Gastrocnemius medialis (tissue), 4 donors: ENCODE measurements at regions not wholly inside any gene's neighbourhood (a gene's known extent, or its start where the extent isn't known, plus 50 kb on each side); places are given as distances from the start of the nearest gene placed in this dataset.
A peak's percentile ranks its signal among the peaks of the same experiment; 100 is the strongest.

Experiments used
- ATAC-seq, 2 donors: fragments of 150-250 bp; one replicate each; pipeline ENCODE4 v1.9.1; 2016
- DNase-seq, 2 donors: peaks; one replicate each; pipeline ENCODE4 v3.0.0-alpha.2; 2019
- H3K27ac ChIP-seq, 4 donors: fragments of 200-600 bp; sonication (generic); 1 replicate in 1 of 4; 2 replicates in 3 of 4; pipeline ENCODE4 v1.5.1; 2016 to 2018; ENCODE audit warnings: mild to moderate bottlenecking in 2 of 4, moderate library complexity in 1 of 4
- H3K27me3 ChIP-seq, 3 donors: fragments of 200-600 bp; sonication (generic) in 2 of 3; 1 replicate in 1 of 3; 2 replicates in 2 of 3; pipeline versions ENCODE4 v1.5.1 to v1.6.0; 2016 to 2019; ENCODE audit warnings: mild to moderate bottlenecking in 1 of 3, moderate library complexity in 1 of 3
- H3K36me3 ChIP-seq, 2 donors: fragments of 200-600 bp; sonication (generic) in 1 of 2; one replicate each; pipeline ENCODE4 v1.5.1; 2017 to 2018
- H3K4me1 ChIP-seq, 2 donors: fragments of 200-600 bp; sonication (generic) in 1 of 2; one replicate each; pipeline ENCODE4 v1.5.1; 2016 to 2017; ENCODE audit warnings: mild to moderate bottlenecking in 2 of 2
- H3K4me3 ChIP-seq, 4 donors: fragments of 200-600 bp; sonication (generic) in 3 of 4; 1 replicate in 1 of 4; 2 replicates in 3 of 4; pipeline ENCODE4 v1.5.1; 2016 to 2019; ENCODE audit warnings: mild to moderate bottlenecking in 2 of 4
- H3K9me3 ChIP-seq, 3 donors: fragments of 200-600 bp; sonication (generic) in 2 of 3; 1 replicate in 1 of 3; 2 replicates in 2 of 3; pipeline ENCODE4 v1.5.1; 2016 to 2019
- POLR2A ChIP-seq, 2 donors: fragments of 450-650 bp; IDR thresholded peaks; one replicate each; pipeline ENCODE4 v1.6.1; 2017; ENCODE audit warnings: antibody characterized with exemption in 2 of 2, mild to moderate bottlenecking in 2 of 2, moderate library complexity in 2 of 2
- in situ Hi-C, 4 donors: fragments of 200-750 bp; cut with MboI; loops; one replicate each; pipeline versions ENCODE4 v1.15.0 to v1.8.0; 2017; ENCODE audit warnings: low sequenced_read_pairs in 4 of 4
- intact Hi-C: fragments of 100-400 bp; cut with DNase I; formaldehyde crosslinking; loops from one replicate; pipeline ENCODE4 v1.15.1; 2023; ENCODE audit warnings: low total_unique reads
- TF ChIP-seq, protein P1 (sequence below), 5 experiments: fragments of 450-650 bp in 3 of 5; fragments of 200-600 bp in 2 of 5; sonication (generic) in 2 of 5; IDR thresholded peaks in 4 of 5; conservative IDR thresholded peaks in 1 of 5; 1 replicate in 4 of 5; 2 replicates in 1 of 5; pipeline ENCODE4 v1.5.1; 2016 to 2019; ENCODE audit warnings: antibody characterized with exemption in 5 of 5, mild to moderate bottlenecking in 3 of 5, moderate library complexity in 3 of 5

DNA sequence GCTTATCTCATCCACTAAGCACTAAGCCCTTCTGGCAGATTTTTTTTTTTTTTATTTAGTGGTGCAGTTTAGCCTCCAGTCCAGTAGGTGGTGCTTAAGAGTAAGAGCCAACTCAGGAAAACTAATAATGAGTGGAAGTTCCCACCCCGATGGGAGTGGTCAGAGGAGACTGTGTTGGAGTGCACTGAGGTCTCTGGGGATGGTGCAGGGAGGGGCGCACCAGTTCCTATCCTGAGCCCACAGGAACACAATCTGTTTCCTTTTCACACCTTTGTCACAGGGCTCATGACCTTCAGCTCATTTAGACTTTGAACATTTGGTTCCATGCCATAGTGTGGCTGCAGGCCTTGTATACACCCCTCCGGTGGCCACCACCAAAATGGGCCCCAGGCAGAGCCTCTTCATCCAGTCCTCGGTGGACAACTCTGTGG lies 367.4 kb downstream of the SPRY2 start:
- in situ Hi-C loops: no loop called here
- no peaks in the 10 kb centered on the region for H3K36me3 ChIP-seq
- no peaks in the 10 kb centered on the region for H3K27me3 ChIP-seq
- no peak for DNase-seq
- no peaks in the 10 kb centered on the region for H3K9me3 ChIP-seq
- no peak overlapping the region for H3K4me3 ChIP-seq
- TF ChIP-seq POLR2A (IDR thresholded peaks at IDR 0.05): no peak
- TF ChIP-seq, protein P1, sequence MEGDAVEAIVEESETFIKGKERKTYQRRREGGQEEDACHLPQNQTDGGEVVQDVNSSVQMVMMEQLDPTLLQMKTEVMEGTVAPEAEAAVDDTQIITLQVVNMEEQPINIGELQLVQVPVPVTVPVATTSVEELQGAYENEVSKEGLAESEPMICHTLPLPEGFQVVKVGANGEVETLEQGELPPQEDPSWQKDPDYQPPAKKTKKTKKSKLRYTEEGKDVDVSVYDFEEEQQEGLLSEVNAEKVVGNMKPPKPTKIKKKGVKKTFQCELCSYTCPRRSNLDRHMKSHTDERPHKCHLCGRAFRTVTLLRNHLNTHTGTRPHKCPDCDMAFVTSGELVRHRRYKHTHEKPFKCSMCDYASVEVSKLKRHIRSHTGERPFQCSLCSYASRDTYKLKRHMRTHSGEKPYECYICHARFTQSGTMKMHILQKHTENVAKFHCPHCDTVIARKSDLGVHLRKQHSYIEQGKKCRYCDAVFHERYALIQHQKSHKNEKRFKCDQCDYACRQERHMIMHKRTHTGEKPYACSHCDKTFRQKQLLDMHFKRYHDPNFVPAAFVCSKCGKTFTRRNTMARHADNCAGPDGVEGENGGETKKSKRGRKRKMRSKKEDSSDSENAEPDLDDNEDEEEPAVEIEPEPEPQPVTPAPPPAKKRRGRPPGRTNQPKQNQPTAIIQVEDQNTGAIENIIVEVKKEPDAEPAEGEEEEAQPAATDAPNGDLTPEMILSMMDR (IDR thresholded peaks at IDR 0.05 in 4 of 5, conservative IDR thresholded peaks at IDR 0.05 in 1 of 5): peak; percentile 16 to 56 (median 43)
- intact Hi-C loops: no loop called here
- no peak overlapping the region for H3K27ac ChIP-seq
- ATAC-seq: peak; percentile 39 to 42
- H3K4me1 ChIP-seq: no peaks in the 10 kb centered on the region

DNA sequence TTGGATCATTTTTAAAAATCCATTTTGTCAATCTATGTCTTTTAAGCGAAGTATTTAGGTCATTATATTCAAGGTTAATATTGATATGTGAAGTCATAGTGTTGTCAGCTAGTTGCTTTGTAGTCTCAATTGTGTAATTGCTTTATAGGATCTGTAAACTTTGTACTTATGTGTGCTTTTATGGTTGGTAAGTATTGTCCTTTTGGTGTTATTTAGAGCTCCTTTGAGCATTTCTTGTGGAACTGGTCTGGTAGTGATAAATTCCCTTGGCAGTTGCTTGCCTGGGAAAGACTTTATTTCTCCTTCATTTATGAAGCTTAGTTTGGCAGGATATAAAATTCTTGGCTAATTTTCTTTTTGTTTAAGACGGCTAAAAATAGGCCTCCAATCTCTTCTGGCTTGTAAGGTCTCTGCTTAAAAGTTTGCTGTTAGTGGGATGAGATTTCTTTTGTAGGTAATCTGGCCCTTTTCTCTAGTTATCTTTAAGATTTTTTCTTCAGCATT lies 368.8 kb downstream of the SPRY2 start:
- DNase-seq: no peak
- no peaks in the 10 kb centered on the region for H3K27me3 ChIP-seq
- H3K4me3 ChIP-seq: no peak overlapping the region
- TF ChIP-seq POLR2A (IDR thresholded peaks at IDR 0.05): no peak
- TF ChIP-seq, protein P1 (IDR thresholded peaks at IDR 0.05 in 4 of 5, conservative IDR thresholded peaks at IDR 0.05 in 1 of 5): no peak
- no peak overlapping the region for H3K27ac ChIP-seq
- no peaks in the 10 kb centered on the region for H3K4me1 ChIP-seq
- no peaks in the 10 kb centered on the region for H3K36me3 ChIP-seq
- intact Hi-C loops: no loop called here
- in situ Hi-C loops: no loop called here
- no peak for ATAC-seq
- no peaks in the 10 kb centered on the region for H3K9me3 ChIP-seq

DNA sequence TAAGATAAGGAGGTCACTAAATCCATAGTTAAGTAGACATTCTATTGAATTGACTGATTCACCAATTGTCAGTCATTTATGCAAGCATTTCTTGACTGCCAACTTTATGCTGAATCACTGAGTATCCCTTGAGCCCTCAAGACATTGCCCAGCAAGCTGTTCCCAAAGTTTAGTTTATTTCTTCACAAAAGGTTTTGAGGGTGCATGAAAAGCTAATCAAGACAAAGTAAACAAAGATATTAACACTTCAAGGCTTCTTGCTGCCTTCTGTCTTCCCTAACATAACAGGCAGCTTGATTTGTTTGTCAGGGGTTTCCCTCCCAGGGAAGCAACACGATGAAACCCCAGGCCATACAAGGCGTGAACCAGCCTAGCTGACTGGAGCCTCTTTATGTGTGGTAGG lies 374.4 kb downstream of the SPRY2 start:
- in situ Hi-C loops (no loop called here), intact Hi-C loops (no loop called here)
- Histone ChIP-seq H3K27ac (no peak overlapping the region), H3K27me3 (no peaks in the 10 kb centered on the region), H3K4me3 (no peak overlapping the region), H3K36me3 (no peaks in the 10 kb centered on the region), H3K4me1 (no peaks in the 10 kb centered on the region), H3K9me3 (no peaks in the 10 kb centered on the region)
- TF ChIP-seq, protein P1 (IDR thresholded peaks at IDR 0.05 in 4 of 5, conservative IDR thresholded peaks at IDR 0.05 in 1 of 5): no peak
- no peak for TF ChIP-seq POLR2A (IDR thresholded peaks at IDR 0.05)
- DNase-seq (no peak), ATAC-seq (no peak)

DNA sequence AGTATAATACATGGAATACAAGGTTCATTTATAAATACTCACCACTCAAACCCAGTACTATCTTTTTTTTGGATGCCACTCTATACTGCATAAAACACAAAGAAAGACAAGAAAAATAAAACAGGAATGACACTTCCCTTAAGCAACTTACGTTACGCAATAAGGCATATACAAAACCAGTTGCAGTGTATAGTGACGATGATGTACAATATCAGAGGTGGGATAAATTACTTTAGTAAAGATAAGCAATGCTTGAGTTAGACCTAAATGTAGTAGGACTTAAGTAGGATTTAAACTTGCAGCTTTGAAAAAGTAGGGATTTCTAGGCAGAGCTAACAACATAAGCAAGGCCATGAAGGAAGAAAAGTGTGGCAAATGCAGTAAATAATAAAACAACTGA lies 374.9 kb downstream of the SPRY2 start:
- no peak for TF ChIP-seq POLR2A (IDR thresholded peaks at IDR 0.05)
- TF ChIP-seq, protein P1 (IDR thresholded peaks at IDR 0.05 in 4 of 5, conservative IDR thresholded peaks at IDR 0.05 in 1 of 5): no peak

DNA sequence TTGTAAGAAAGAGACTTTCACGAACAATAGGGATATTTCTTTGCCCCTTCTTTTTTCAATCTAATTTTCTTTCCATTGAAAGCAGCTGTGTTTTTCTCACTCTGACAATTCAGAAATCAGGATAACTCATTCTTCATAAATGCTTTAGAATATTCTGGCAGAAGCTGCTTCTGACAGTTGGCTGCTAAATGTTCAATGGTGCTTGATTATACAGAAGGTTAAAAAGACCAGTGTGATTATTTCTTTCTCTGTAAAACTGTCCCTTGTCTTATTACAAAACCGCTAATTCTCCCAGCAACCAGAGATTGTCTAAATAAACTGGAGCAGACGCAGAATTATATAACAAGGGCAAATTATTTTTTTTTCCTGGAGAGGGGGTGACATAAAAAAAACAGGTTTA lies 394.4 kb downstream of the SPRY2 start:
- Histone ChIP-seq H3K4me1 (no peaks in the 10 kb centered on the region), H3K27ac (no peak overlapping the region), H3K36me3 (no peaks in the 10 kb centered on the region), H3K4me3 (no peak overlapping the region), H3K27me3 (no peaks in the 10 kb centered on the region), H3K9me3 (no peaks in the 10 kb centered on the region)
- no peak for TF ChIP-seq POLR2A (IDR thresholded peaks at IDR 0.05)
- TF ChIP-seq, protein P1 (IDR thresholded peaks at IDR 0.05 in 4 of 5, conservative IDR thresholded peaks at IDR 0.05 in 1 of 5): no peak
- no peak for DNase-seq
- no peak for ATAC-seq
- intact Hi-C loops (no loop called here), in situ Hi-C loops (no loop called here)

More for the DNA sequence above, 374.9 kb downstream of the SPRY2 start:
- no peak for DNase-seq
- H3K9me3 ChIP-seq: no peaks in the 10 kb centered on the region
- no peaks in the 10 kb centered on the region for H3K4me1 ChIP-seq
- no peaks in the 10 kb centered on the region for H3K27me3 ChIP-seq
- intact Hi-C loops (no loop called here), in situ Hi-C loops (no loop called here)
- H3K36me3 ChIP-seq: no peaks in the 10 kb centered on the region
- no peak overlapping the region for H3K27ac ChIP-seq
- ATAC-seq: no peak
- H3K4me3 ChIP-seq: no peak overlapping the region
